CD4-positive, alpha-beta T cell (primary cell): ENCODE measurements at regions not wholly inside any gene's neighbourhood (a gene's known extent, or its start where the extent isn't known, plus 50 kb on each side); places are given as distances from the start of the nearest gene placed in this dataset.

ENCODE experiments used
- ATAC-seq: fragments of 200-7000 bp; cut with Tn5 transposase; one replicate; pipeline ENCODE4 v1.10.0; 2022; ENCODE audit warnings: mild to moderate bottlenecking; ENCODE audit not compliant: poor library complexity
- CTCF ChIA-PET: fragments of 350-600 bp; sonication (Branson Sonifier 250); formaldehyde crosslinking; loops from one replicate; lab custom pipeline; 2021; ENCODE audit warnings: antibody characterized with exemption, inconsistent platforms; lab: Charles Lee
- POLR2A ChIA-PET: fragments of 350-600 bp; sonication (Branson Sonifier 250); formaldehyde crosslinking; loops from one replicate; lab custom pipeline; 2021; ENCODE audit warnings: antibody characterized with exemption, inconsistent platforms; lab: Charles Lee
- DNase-seq, 14 experiments: peaks; one replicate each; pipeline ENCODE4 v3.0.0-alpha.2; 2013 to 2020; ENCODE audit warnings: mixed read lengths in 2 of 14
- H3K27ac ChIP-seq, 2 donors: one replicate each; pipeline versions ENCODE4 v1.5.1 to v1.7.0; 2013; ENCODE audit warnings: low read length in 2 of 2, low read depth in 1 of 2, mild to moderate bottlenecking in 1 of 2
- H3K27me3 ChIP-seq, 2 experiments: 1 replicate in 1 of 2; 2 replicates in 1 of 2; pipeline versions ENCODE4 v1.6.1 to v1.7.0; 2013; ENCODE audit warnings: low read length in 2 of 2, control low read depth in 1 of 2, mild to moderate bottlenecking in 1 of 2, moderate library complexity in 1 of 2; ENCODE audit not compliant: insufficient read depth in 2 of 2, control insufficient read depth in 1 of 2
- H3K36me3 ChIP-seq: one replicate; pipeline ENCODE4 v1.6.1; 2013; ENCODE audit warnings: low read length, control low read depth; ENCODE audit not compliant: insufficient read depth
- H3K4me1 ChIP-seq: one replicate; pipeline ENCODE4 v1.6.1; 2013; ENCODE audit warnings: low read length, control low read depth; ENCODE audit not compliant: insufficient read depth
- H3K4me3 ChIP-seq: one replicate; pipeline ENCODE4 v1.5.1; 2013; ENCODE audit warnings: mild to moderate bottlenecking, low read length, moderate library complexity
- H3K9me3 ChIP-seq, 2 experiments: 1 replicate in 1 of 2; 2 replicates in 1 of 2; pipeline versions ENCODE4 v1.6.1 to v1.7.0; 2013; ENCODE audit warnings: low read length in 2 of 2, mild to moderate bottlenecking in 2 of 2, control low read depth in 1 of 2, moderate library complexity in 1 of 2; ENCODE audit not compliant: control insufficient read depth in 1 of 2, insufficient read depth in 1 of 2
- H3K27ac Mint-ChIP-seq: one replicate; pipeline ENCODE4 v1.8.0; 2020; ENCODE audit warnings: mixed read lengths
- H3K27me3 Mint-ChIP-seq: one replicate; pipeline ENCODE4 v1.8.0; 2021; ENCODE audit warnings: mixed read lengths
- H3K36me3 Mint-ChIP-seq: one replicate; pipeline ENCODE4 v1.8.0; 2021; ENCODE audit warnings: low read depth, mixed read lengths
- H3K4me1 Mint-ChIP-seq: one replicate; pipeline ENCODE4 v1.8.0; 2021; ENCODE audit warnings: low read depth, mixed read lengths
- H3K4me3 Mint-ChIP-seq: one replicate; pipeline ENCODE4 v1.8.0; 2020; ENCODE audit warnings: mild to moderate bottlenecking, mixed read lengths
- H3K9me3 Mint-ChIP-seq: one replicate; pipeline ENCODE4 v1.8.0; 2020; ENCODE audit warnings: mixed read lengths
- intact Hi-C, 2 experiments: fragments of 100-400 bp; cut with DNase I in 1 of 2; cut with micrococcal nuclease in 1 of 2; formaldehyde crosslinking; loops; one replicate each; pipeline versions ENCODE4 v1.15.1 to v1.9.0; 2023 to 2025; cut with DNase I, micrococcal nuclease
- TF ChIP-seq, protein P1 (sequence below): fragments of 200-600 bp; IDR thresholded peaks from one replicate; pipeline ENCODE4 v1.8.0; 2022; ENCODE audit warnings: antibody characterized with exemption, mild to moderate bottlenecking

DNA sequence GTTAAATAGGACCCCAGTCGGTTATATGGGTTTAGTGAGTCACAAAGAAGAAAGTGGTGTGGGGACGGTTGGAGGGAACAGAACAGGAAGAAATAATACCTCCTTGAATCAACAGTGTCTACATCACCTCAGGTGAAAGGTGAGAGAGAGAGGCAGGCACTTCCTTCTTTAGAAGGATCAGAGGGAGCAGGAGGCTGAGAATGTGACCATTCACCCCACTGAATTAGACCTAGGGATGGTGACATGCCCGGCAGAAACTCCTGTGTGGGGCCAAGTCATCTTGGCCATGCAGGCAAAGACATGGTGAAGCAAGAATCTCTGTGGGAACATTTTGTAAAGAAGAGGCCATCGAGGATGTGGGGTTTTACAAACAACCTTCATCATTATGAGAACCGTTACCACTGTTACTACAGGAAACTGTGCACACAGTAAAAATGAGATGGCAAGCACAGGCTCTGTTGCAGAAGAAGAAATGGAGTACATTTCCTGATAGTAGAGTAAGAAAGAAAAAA is 1196.9 kb downstream of the VRK1 start:
- Mint-ChIP-seq H3K27ac (peak overlapping the region; percentile 93), H3K4me3 (peak overlapping the region; percentile 43), H3K9me3 (peaks cover 2% of the 10 kb centered on the region), H3K4me1 (peaks cover 88% of the 10 kb centered on the region), H3K27me3 (no peaks in the 10 kb centered on the region), H3K36me3 (no peaks in the 10 kb centered on the region)
- Histone ChIP-seq H3K27ac (peak overlapping the region; percentile 68 to 75), H3K4me3 (no peak overlapping the region), H3K27me3 (no peaks in the 10 kb centered on the region), H3K9me3 (no peaks in the 10 kb centered on the region), H3K36me3 (no peaks in the 10 kb centered on the region), H3K4me1 (peaks cover 51% of the 10 kb centered on the region)
- peak in 9 of 14 experiments; percentile 14 to 87 (median 50) for DNase-seq
- intact Hi-C loops: loop anchor here in 1 of 2 experiments (1.0 to 5.0 kb wide), 5 partner anchors 16 to 1273 kb away; no protein-coding TSS in a partner anchor
- CTCF ChIA-PET: interaction anchor here (0.9 to 1.8 kb wide), 3 partner anchors 12 to 1280 kb away, joined by 3 to 15 read pairs (median 5); no protein-coding TSS in a partner anchor
- POLR2A ChIA-PET: interaction anchor here (0.7 to 4.4 kb wide), 6 partner anchors 9 to 1268 kb away, joined by 3 to 46 read pairs (median 10); no protein-coding TSS in a partner anchor
- TF ChIP-seq, protein P1, sequence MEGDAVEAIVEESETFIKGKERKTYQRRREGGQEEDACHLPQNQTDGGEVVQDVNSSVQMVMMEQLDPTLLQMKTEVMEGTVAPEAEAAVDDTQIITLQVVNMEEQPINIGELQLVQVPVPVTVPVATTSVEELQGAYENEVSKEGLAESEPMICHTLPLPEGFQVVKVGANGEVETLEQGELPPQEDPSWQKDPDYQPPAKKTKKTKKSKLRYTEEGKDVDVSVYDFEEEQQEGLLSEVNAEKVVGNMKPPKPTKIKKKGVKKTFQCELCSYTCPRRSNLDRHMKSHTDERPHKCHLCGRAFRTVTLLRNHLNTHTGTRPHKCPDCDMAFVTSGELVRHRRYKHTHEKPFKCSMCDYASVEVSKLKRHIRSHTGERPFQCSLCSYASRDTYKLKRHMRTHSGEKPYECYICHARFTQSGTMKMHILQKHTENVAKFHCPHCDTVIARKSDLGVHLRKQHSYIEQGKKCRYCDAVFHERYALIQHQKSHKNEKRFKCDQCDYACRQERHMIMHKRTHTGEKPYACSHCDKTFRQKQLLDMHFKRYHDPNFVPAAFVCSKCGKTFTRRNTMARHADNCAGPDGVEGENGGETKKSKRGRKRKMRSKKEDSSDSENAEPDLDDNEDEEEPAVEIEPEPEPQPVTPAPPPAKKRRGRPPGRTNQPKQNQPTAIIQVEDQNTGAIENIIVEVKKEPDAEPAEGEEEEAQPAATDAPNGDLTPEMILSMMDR: no peak
- ATAC-seq: peak; percentile 81

DNA sequence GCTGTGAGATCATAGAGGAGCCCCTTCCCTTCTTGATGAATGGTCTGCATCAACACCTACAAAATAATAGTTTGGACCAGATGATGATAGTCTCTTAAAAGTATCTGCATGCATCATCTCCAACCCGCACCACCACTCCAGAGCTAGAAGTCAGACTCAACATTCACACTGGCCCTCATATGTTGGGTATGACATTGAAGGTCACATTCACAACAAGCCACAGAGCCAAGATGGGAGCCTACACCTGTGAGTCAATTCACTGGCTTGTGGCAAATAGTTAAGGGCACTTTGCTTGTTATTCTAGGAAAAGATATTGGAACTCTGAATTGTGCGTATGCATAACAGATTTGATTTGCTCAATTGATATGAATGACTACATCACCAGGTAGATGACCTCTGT is 1197.9 kb downstream of the VRK1 start:
- DNase-seq (no peak), ATAC-seq (no peak)
- no peaks in the 10 kb centered on the region for H3K36me3 ChIP-seq
- intact Hi-C loops: loop anchor here (2.0 to 5.0 kb wide), 2 partner anchors 24 to 232 kb away; no protein-coding TSS in a partner anchor
- CTCF ChIA-PET: interaction anchor here (0.7 to 1.6 kb wide), 4 partner anchors 14 to 143 kb away, joined by 3 to 10 read pairs (median 3); no protein-coding TSS in a partner anchor
- Mint-ChIP-seq H3K27ac (peak overlapping the region; percentile 93), H3K27me3 (no peaks in the 10 kb centered on the region), H3K9me3 (peaks cover 2% of the 10 kb centered on the region), H3K4me3 (peak overlapping the region; percentile 21), H3K4me1 (peaks cover 88% of the 10 kb centered on the region), H3K36me3 (no peaks in the 10 kb centered on the region)
- peaks cover 51% of the 10 kb centered on the region for H3K4me1 ChIP-seq
- no peak overlapping the region for H3K4me3 ChIP-seq
- H3K27me3 ChIP-seq: no peaks in the 10 kb centered on the region
- TF ChIP-seq, protein P1: no peak
- H3K27ac ChIP-seq: peak overlapping the region; percentile 56 to 75
- H3K9me3 ChIP-seq: no peaks in the 10 kb centered on the region
- POLR2A ChIA-PET: interaction anchor here (0.6 to 5.4 kb wide), 13 partner anchors 17 to 1277 kb away, joined by 3 to 44 read pairs (median 4); partner anchors contain the start of gene BCL11B

DNA sequence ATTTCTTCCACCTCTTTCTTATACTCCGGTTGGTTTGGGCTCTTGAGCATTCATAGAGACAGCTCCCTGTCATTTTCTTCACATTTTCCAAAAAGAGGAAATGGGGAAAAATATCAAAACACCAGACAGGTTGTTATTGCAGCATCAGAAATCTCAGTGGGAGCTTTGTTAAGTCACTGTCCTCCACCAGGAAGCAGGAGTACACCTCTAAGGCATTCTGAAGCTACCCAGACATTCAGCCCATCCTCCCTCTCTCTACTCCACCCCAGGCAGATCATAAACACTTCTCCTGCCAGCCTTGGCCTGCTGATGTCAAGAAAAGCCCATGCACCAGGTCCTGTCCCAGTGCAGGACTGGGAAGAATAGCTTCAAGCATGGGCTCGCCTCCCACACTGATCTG is 1198.3 kb downstream of the VRK1 start:
- ChIA-PET CTCF (interaction anchor here (1.0 to 1.6 kb wide), 3 partner anchors 14 to 22 kb away, joined by 3 to 10 read pairs (median 3); no protein-coding TSS in a partner anchor), POLR2A (interaction anchor here (0.6 to 5.4 kb wide), 13 partner anchors 17 to 1277 kb away, joined by 3 to 44 read pairs (median 4); partner anchors contain the start of gene BCL11B)
- Mint-ChIP-seq H3K4me3 (peak overlapping the region; percentile 78), H3K27me3 (no peaks in the 10 kb centered on the region), H3K9me3 (peaks cover 2% of the 10 kb centered on the region), H3K27ac (peak overlapping the region; percentile 93), H3K36me3 (no peaks in the 10 kb centered on the region), H3K4me1 (peaks cover 85% of the 10 kb centered on the region)
- DNase-seq (peak in 4 of 14 experiments; percentile 35 to 56 (median 43)), ATAC-seq (peak; percentile 33)
- peaks cover 51% of the 10 kb centered on the region for H3K4me1 ChIP-seq
- intact Hi-C loops: loop anchor here (2.0 to 5.0 kb wide), 2 partner anchors 23 to 232 kb away; no protein-coding TSS in a partner anchor
- no peak overlapping the region for H3K4me3 ChIP-seq
- H3K27ac ChIP-seq: peak overlapping the region; percentile 56 to 75
- no peaks in the 10 kb centered on the region for H3K36me3 ChIP-seq
- no peaks in the 10 kb centered on the region for H3K9me3 ChIP-seq
- TF ChIP-seq, protein P1: no peak
- H3K27me3 ChIP-seq: no peaks in the 10 kb centered on the region
